ENCODE measurements at regions not wholly inside any gene's neighbourhood (a gene's known extent, or its start where the extent isn't known, plus 50 kb on each side); places are given as distances from the start of the nearest gene placed in this dataset.

- Histone ChIP-seq H3K4me2 (ENCODE audit: low read length) (no peak overlapping the region), H3F3A (ENCODE audit: low read length, unreplicated experiment) (no peaks in the 10 kb centered on the region), H3K4me3 (ENCODE audit: low read length) (no peak overlapping the region), H4K20me1 (ENCODE audit: low read length) (no peaks in the 10 kb centered on the region), H3K27ac (ENCODE audit: low read length) (no peak overlapping the region), H3K9ac (ENCODE audit: low read length) (no peak overlapping the region), H2AFZ (ENCODE audit: low read length) (no peak overlapping the region), H3K4me1 (ENCODE audit: insufficient read depth, low read length) (peaks cover 23% of the 10 kb centered on the region), H3K27me3 (ENCODE audit: low read length) (no peaks in the 10 kb centered on the region), H3K36me3 (ENCODE audit: low read depth, low read length) (no peaks in the 10 kb centered on the region), H3K79me2 (ENCODE audit: low read length) (no peaks in the 10 kb centered on the region), H3K9me3 (ENCODE audit: low read length) (no peaks in the 10 kb centered on the region), H3K9me2 (replicated peaks; ENCODE audit: low read length) (no peaks in the 10 kb centered on the region)
- DNase-seq, result no peak
- no peak for ATAC-seq
- BruUV-seq (replicated peaks), result no TSS peak
- POLR2A ChIA-PET (ENCODE audit: unreplicated experiment), result no interaction called here
- no peak for TF ChIP-seq EZH2phosphoT487 (IDR thresholded peaks at IDR 0.05; ENCODE audit: borderline replicate concordance, low read length)
- no peak for TF ChIP-seq CTCF (conservative IDR thresholded peaks at IDR 0.05; ENCODE audit: low read depth, low read length)
- no peak for TF ChIP-seq EZH2 (IDR thresholded peaks at IDR 0.05; ENCODE audit: low read length, unreplicated experiment)
- CTCF ChIA-PET, result no interaction called here
- intact Hi-C loops (cut with micrococcal nuclease), result no loop called here
These were observed 227.8 kb upstream of the GATB start for GRCh38 chr4:151988591-151988990.

GRCh38 chr4:151987606-151988005 lies 226.8 kb upstream of the GATB start:
- H3K27me3 ChIP-seq (ENCODE audit: low read length), result no peaks in the 10 kb centered on the region
- H3K4me1 ChIP-seq (ENCODE audit: insufficient read depth, low read length), result peaks cover 23% of the 10 kb centered on the region
- no peaks in the 10 kb centered on the region for H3K9me3 ChIP-seq (ENCODE audit: low read length)
- no TSS peak for BruUV-seq (replicated peaks)
- no peaks in the 10 kb centered on the region for H3K36me3 ChIP-seq (ENCODE audit: low read depth, low read length)
- no peaks in the 10 kb centered on the region for H3K9me2 ChIP-seq (replicated peaks; ENCODE audit: low read length)
- H3F3A ChIP-seq (ENCODE audit: low read length, unreplicated experiment), result no peaks in the 10 kb centered on the region
- H4K20me1 ChIP-seq (ENCODE audit: low read length), result no peaks in the 10 kb centered on the region
- H2AFZ ChIP-seq (ENCODE audit: low read length), result no peak overlapping the region
- no peak overlapping the region for H3K9ac ChIP-seq (ENCODE audit: low read length)
- intact Hi-C loops (cut with micrococcal nuclease), result no loop called here
- H3K4me2 ChIP-seq (ENCODE audit: low read length), result no peak overlapping the region
- no peaks in the 10 kb centered on the region for H3K79me2 ChIP-seq (ENCODE audit: low read length)
- POLR2A ChIA-PET (ENCODE audit: unreplicated experiment), result no interaction called here
- ATAC-seq, result no peak
- H3K4me3 ChIP-seq (ENCODE audit: low read length), result no peak overlapping the region
- no peak for DNase-seq
- CTCF ChIA-PET, result no interaction called here
- H3K27ac ChIP-seq (ENCODE audit: low read length), result no peak overlapping the region
- TF ChIP-seq EZH2 (IDR thresholded peaks at IDR 0.05; ENCODE audit: low read length, unreplicated experiment) (no peak), CTCF (conservative IDR thresholded peaks at IDR 0.05; ENCODE audit: low read depth, low read length) (no peak), EZH2phosphoT487 (IDR thresholded peaks at IDR 0.05; ENCODE audit: borderline replicate concordance, low read length) (no peak)

GRCh38 chr4:151983854-151984253 lies 223.0 kb upstream of the GATB start:
- ATAC-seq (no peak), DNase-seq (no peak)
- no peak overlapping the region for H3K4me2 ChIP-seq (ENCODE audit: low read length)
- H2AFZ ChIP-seq (ENCODE audit: low read length), result no peak overlapping the region
- no peaks in the 10 kb centered on the region for H3K4me1 ChIP-seq (ENCODE audit: insufficient read depth, low read length)
- no peaks in the 10 kb centered on the region for H3K9me2 ChIP-seq (replicated peaks; ENCODE audit: low read length)
- H3K36me3 ChIP-seq (ENCODE audit: low read depth, low read length), result no peaks in the 10 kb centered on the region
- no peaks in the 10 kb centered on the region for H3F3A ChIP-seq (ENCODE audit: low read length, unreplicated experiment)
- intact Hi-C loops (cut with micrococcal nuclease), result no loop called here
- POLR2A ChIA-PET (ENCODE audit: unreplicated experiment), result no interaction called here
- TF ChIP-seq EZH2phosphoT487 (IDR thresholded peaks at IDR 0.05; ENCODE audit: borderline replicate concordance, low read length) (no peak), CTCF (conservative IDR thresholded peaks at IDR 0.05; ENCODE audit: low read depth, low read length) (no peak)
- H3K9ac ChIP-seq (ENCODE audit: low read length), result no peak overlapping the region
- H3K27me3 ChIP-seq (ENCODE audit: low read length), result no peaks in the 10 kb centered on the region
- CTCF ChIA-PET, result no interaction called here
- H3K79me2 ChIP-seq (ENCODE audit: low read length), result no peaks in the 10 kb centered on the region
- no peak overlapping the region for H3K4me3 ChIP-seq (ENCODE audit: low read length)
- no peak overlapping the region for H3K27ac ChIP-seq (ENCODE audit: low read length)
- no peaks in the 10 kb centered on the region for H3K9me3 ChIP-seq (ENCODE audit: low read length)
- no peaks in the 10 kb centered on the region for H4K20me1 ChIP-seq (ENCODE audit: low read length)
- no TSS peak for BruUV-seq (replicated peaks)

All from PC-3 (cell line).